Hypothalamus (tissue), 51 donors: ENCODE measurements at regions not wholly inside any gene's neighbourhood (a gene's known extent, or its start where the extent isn't known, plus 50 kb on each side); places are given as distances from the start of the nearest gene placed in this dataset.

Source experiments
- DNase-seq, 51 donors: peaks; one replicate each; lab custom pipeline; 2025; lab: John Stamatoyannopoulos, UW

GRCh38 chr12:32043928-32044549, 62.6 kb upstream of the BICD1 start:
- DNase-seq: no peak

GRCh38 chr12:32047357-32048212, 59.1 kb upstream of the BICD1 start:
- no peak for DNase-seq

GRCh38 chr12:32048791-32049190, 57.9 kb upstream of the BICD1 start:
- no peak for DNase-seq

DNA sequence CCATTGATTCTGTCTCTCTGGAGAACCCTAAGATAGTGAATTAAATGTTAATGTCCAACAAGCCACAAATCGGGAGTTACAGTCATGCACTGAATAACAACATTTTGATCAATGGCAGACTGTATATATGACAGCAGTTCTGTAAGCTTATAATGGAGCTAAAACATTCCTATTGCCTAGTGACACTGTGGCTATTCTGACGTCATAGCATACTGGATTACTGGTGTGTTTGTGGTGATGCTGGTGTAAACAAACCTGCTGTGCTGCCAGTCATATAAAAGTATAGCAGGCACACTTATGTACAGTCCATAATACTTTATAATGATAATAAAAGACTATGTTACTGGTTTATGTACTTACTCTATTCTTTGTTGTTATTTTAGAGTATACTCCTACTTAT, 56.7 kb upstream of the BICD1 start:
- DNase-seq: no peak

GRCh38 chr12:32051511-32052211, 55.0 kb upstream of the BICD1 start:
- no peak for DNase-seq

- DNase-seq: no peak
Measured at GRCh38 chr12:32052212-32052713, 54.4 kb upstream of the BICD1 start.

- DNase-seq: no peak
Measured at GRCh38 chr12:32053881-32054624, 52.6 kb upstream of the BICD1 start.
